GM12872 (cell line): ENCODE measurements at regions not wholly inside any gene's neighbourhood (a gene's known extent, or its start where the extent isn't known, plus 50 kb on each side); places are given as distances from the start of the nearest gene placed in this dataset.

Experiments
- TF ChIP-seq, protein P1 (sequence below): IDR thresholded peaks from 3 replicates; pipeline ENCODE4 v1.5.1; 2011; ENCODE audit warnings: low read depth, mild to moderate bottlenecking, low read length, moderate library complexity; ENCODE audit not compliant: insufficient read depth

DNA sequence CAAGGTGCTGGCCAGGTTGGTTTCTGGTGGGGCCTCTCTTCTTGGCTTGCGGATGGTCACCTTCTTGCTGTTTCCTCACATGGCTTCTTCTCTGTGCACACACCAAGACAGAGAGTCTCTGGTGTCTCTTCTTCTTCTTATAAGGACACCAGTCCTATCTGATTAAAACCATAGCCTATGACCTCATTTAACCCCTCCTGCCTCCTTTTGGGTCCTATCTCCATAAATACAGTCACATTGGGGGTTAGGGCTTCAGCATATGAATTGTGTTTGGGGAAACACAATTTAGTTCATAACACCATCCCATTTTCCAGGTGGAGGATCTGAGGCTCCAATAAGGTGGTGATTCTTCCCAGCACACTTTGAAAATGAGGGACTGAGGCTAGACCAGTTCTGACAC, 80.4 kb downstream of the SPRY4 start:
- TF ChIP-seq, protein P1, sequence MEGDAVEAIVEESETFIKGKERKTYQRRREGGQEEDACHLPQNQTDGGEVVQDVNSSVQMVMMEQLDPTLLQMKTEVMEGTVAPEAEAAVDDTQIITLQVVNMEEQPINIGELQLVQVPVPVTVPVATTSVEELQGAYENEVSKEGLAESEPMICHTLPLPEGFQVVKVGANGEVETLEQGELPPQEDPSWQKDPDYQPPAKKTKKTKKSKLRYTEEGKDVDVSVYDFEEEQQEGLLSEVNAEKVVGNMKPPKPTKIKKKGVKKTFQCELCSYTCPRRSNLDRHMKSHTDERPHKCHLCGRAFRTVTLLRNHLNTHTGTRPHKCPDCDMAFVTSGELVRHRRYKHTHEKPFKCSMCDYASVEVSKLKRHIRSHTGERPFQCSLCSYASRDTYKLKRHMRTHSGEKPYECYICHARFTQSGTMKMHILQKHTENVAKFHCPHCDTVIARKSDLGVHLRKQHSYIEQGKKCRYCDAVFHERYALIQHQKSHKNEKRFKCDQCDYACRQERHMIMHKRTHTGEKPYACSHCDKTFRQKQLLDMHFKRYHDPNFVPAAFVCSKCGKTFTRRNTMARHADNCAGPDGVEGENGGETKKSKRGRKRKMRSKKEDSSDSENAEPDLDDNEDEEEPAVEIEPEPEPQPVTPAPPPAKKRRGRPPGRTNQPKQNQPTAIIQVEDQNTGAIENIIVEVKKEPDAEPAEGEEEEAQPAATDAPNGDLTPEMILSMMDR, result no peak

DNA sequence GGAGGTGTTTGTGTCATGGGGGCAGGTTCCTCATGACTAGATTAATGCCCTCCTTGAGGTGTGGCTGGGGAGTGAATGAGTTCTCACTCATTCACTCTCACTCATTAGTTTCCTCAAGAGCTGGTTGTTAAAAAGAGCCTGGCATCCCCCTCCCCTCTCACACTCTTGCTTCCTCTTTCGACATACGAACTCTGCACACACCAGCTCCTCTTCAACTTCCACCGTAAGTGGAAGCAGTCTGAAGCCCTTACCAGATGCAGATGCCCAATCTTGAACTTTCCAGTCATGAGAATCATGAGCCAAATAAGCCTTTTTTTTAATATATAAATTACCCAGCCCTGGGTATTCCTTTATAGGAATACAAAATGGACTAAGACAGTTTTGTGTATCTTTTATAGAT, 82.5 kb downstream of the SPRY4 start:
- TF ChIP-seq, protein P1, result no peak

DNA sequence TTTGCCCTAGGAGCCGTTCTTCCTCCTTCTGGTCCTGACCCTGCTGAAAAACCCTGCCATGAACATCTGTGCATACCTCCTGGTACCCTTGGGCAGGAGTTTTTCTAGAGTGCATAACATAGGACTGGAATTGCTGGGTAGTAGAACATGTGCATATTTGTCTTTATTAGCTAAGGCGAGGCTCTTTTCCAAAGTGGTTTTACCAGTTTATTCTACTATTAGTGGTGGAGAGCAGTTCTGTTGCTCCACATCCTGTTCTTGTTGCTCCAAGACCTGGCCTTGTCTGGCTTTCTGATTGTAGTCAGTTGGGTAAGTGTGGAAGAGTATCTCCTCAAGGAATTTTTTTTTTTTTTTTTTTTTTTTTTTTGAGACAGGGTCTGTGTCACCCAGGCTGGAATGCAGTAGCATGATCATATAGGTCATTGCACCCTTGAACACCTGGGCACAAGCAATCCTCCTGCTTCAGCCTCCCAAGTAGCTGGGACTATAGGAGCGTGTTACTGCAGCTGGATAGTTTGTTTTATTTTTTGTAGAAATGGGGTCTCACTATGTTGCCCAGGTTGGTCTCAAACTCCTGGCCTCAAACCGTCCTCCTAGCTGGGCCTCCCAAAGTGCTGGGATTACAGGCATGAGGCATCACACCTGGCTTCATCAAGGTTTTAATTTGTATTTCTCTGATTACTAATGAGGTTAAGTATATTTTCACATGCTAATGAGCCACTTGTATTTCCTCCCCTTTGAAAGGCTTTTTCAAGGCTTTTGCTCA, 85.2 kb downstream of the SPRY4 start:
- TF ChIP-seq, protein P1, result no peak

DNA sequence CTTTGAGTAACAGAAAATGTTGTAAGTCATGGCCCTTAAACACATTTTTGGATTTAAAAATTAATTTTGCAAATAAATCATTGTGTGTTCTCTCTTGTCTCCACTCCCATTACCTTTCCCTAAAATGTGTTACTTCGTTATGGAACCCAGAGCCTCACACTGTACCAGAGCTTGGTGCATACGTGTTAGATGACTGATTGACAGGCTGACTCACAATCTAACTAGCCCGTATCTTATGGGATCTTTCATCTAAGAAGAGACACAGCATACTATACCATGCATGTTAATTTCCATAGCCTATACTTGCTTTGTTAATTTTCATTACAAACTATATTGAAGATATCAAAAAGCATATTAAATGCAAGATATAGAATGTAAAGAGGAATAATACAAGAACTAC, 87.1 kb downstream of the SPRY4 start:
- TF ChIP-seq, protein P1, result no peak

DNA sequence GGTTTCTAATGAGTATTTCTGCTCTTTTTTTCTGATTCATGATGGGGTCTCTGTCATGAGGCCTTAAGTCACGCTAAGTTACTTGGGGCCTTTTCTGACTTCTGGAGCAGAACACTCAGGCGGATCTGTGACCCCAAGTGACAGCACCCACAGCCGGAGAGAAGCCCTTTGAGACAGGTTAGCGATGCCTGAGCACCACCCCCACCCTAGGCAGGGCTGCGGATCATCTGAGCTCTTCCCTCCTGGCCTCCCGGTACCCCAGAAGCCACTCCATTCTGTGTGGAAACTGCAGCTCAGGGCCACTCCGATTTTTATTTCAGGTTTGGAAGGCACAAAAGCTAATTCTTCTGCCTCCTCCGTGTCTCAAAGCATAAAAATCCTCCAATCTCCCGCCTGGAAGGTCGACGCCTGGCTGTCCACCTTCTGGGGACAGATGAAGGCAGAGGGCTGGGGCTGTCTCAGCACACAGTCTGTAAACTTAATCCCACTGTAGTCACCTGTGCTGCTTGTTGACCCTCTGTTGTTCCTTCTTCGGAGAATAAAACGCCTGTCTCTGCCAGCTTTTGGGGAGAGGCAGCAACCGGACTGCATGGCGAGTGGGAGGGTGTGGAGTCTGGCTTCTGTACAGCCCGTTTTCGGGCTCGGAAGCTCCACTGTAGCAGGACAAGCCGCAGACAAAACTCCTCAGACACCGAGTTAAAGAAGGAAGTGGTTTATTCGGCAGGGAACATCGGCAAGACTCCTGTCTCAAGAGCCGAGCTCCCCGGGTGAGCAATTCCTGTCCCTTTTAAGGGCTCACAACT, 88.8 kb downstream of the SPRY4 start:
- TF ChIP-seq, protein P1, result no peak

DNA sequence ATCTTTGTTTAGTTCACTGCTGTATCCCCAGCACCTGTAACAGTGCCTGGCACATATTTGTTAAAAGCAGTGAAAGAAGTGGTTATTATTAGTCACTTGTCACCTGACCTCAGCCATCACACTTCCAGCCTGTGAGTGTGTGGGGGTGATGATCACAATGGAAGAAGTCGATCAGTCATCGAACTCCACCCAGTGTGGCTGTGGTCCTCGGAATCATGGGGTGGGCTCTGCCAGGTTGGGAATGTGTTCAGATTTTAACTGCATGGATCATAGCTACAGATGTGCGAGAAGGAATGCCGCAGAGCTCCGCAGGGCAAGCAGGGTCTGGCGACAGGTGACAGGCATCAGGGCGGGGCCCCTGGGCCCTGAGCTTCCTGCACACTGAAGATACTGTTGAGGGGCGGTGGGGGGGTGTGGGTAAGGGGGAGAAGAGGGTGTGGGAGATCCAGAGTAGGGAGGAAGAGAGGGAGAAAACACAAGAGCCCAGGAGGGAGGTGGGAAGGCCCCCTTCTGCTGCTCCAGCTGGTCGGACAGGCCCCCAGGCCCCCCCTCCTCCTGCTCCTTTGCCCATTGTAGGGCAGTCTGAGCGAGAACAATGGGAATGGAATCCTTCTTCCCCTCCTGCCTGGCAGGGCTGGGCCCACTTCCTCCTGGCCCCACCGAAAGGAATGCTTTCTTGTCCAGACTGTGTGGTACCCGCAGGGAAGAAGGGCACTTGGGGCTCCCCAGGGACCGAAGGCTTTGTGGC, 89.6 kb downstream of the SPRY4 start:
- TF ChIP-seq, protein P1, result no peak
